ENCODE measurements at regions not wholly inside any gene's neighbourhood (a gene's known extent, or its start where the extent isn't known, plus 50 kb on each side); places are given as distances from the start of the nearest gene placed in this dataset.
"Not testable (repeated sequence)": the region's sequence is repeated elsewhere in the genome, so short reads cannot be mapped to it uniquely, and the experiment has no call there.

GRCh38 chr3:125903780-125904455, 65.1 kb upstream of the ROPN1B start:
- TF ChIP-seq CTCF, POLR2A, EP300, POLR2AphosphoS5 (IDR thresholded peaks at IDR 0.05): not testable (repeated sequence)
